ENCODE measurements at regions not wholly inside any gene's neighbourhood (a gene's known extent, or its start where the extent isn't known, plus 50 kb on each side); places are given as distances from the start of the nearest gene placed in this dataset.

DNA sequence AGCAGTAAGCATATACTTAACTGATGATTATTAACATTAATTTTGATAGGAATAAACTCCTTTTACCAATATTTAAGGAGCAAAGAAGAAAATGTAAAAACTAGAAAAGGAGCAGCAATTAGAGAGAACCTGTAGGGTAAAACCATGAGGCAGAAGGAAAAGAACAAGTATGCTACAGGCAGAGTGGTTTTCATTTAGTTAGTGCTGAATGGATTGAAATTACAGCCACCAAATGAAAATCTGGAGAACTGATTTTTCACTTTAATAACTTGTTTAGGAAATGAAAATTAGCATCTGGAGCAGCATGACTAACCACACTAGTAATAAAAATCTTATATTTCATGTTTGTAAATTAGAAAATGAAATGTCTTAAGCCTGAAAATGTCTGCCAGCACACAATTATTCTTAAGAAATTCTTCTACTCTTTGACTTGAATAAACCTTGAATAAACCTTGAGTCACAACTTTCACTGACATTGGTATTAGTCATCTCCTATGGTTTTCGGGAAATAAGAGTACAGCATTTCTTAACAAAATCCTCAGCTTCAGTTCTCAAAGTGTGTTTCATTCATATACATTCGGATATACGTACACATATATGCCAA, 1504.9 kb upstream of the C9orf72 start:
- Histone ChIP-seq H3K4me2 (ENCODE audit: low read length) (no peak overlapping the region), H4K20me1 (ENCODE audit: insufficient read depth) (no peaks in the 10 kb centered on the region), H3K27ac (ENCODE audit: low read depth, low read length) (no peak overlapping the region), H3K9ac (ENCODE audit: low read length) (no peak overlapping the region), H3K9me3 (ENCODE audit: control insufficient read depth in 1 of 2, insufficient read depth in 1 of 2, low read depth in 1 of 2, low read length in 2 of 2) (no peaks in the 10 kb centered on the region), H3K36me3 (ENCODE audit: control insufficient read depth in 1 of 2, insufficient read depth in 2 of 2, low read length in 2 of 2) (no peaks in the 10 kb centered on the region), H3K79me2 (ENCODE audit: insufficient read depth, low read length) (no peaks in the 10 kb centered on the region), H2AFZ (ENCODE audit: low read depth, low read length, poor library complexity, severe bottlenecking) (no peak overlapping the region), H3K27me3 (ENCODE audit: insufficient read depth, low read length) (no peaks in the 10 kb centered on the region), H3K4me3 (replicated peaks in 1 of 2; ENCODE audit: low read depth in 1 of 2, low read length in 2 of 2) (no peak overlapping the region), H3K9me2 (ENCODE audit: insufficient read depth) (no peaks in the 10 kb centered on the region), H3K4me1 (ENCODE audit: control insufficient read depth in 1 of 2, insufficient read depth in 2 of 2, low read length in 2 of 2) (no peaks in the 10 kb centered on the region)
- POLR2A ChIA-PET: no interaction called here
- TF ChIP-seq, protein P1, sequence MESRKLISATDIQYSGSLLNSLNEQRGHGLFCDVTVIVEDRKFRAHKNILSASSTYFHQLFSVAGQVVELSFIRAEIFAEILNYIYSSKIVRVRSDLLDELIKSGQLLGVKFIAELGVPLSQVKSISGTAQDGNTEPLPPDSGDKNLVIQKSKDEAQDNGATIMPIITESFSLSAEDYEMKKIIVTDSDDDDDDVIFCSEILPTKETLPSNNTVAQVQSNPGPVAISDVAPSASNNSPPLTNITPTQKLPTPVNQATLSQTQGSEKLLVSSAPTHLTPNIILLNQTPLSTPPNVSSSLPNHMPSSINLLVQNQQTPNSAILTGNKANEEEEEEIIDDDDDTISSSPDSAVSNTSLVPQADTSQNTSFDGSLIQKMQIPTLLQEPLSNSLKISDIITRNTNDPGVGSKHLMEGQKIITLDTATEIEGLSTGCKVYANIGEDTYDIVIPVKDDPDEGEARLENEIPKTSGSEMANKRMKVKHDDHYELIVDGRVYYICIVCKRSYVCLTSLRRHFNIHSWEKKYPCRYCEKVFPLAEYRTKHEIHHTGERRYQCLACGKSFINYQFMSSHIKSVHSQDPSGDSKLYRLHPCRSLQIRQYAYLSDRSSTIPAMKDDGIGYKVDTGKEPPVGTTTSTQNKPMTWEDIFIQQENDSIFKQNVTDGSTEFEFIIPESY (IDR thresholded peaks at IDR 0.05; ENCODE audit: extremely low read depth, insufficient replicate concordance, low read length): no peak
- TF ChIP-seq ELF1 (IDR thresholded peaks at IDR 0.05; ENCODE audit: borderline replicate concordance, low read depth): no peak
- no peak for TF ChIP-seq MAX (IDR thresholded peaks at IDR 0.05)
- TF ChIP-seq ATF3 (IDR thresholded peaks at IDR 0.05): no peak
- intact Hi-C loops (cut with micrococcal nuclease): no loop called here
- no TSS peak for BruUV-seq (replicated peaks)
- ATAC-seq: no peak
- RAD21 ChIA-PET (ENCODE audit: low non-redundant PET in 1 of 2, low total read pairs in 2 of 2, uncharacterized antibody in 2 of 2, unreplicated experiment in 2 of 2): no interaction called here
- CTCF ChIA-PET: no interaction called here
- no peak for DNase-seq (ENCODE audit: low read depth, low spot score)

- H3K4me3 ChIP-seq (replicated peaks in 1 of 2; ENCODE audit: low read depth in 1 of 2, low read length in 2 of 2): no peak overlapping the region
- no peaks in the 10 kb centered on the region for H3K36me3 ChIP-seq (ENCODE audit: control insufficient read depth in 1 of 2, insufficient read depth in 2 of 2, low read length in 2 of 2)
- no peak for DNase-seq (ENCODE audit: low read depth, low spot score)
- no peaks in the 10 kb centered on the region for H3K27me3 ChIP-seq (ENCODE audit: insufficient read depth, low read length)
- no peaks in the 10 kb centered on the region for H3K79me2 ChIP-seq (ENCODE audit: insufficient read depth, low read length)
- H3K4me2 ChIP-seq (ENCODE audit: low read length): no peak overlapping the region
- H3K4me1 ChIP-seq (ENCODE audit: control insufficient read depth in 1 of 2, insufficient read depth in 2 of 2, low read length in 2 of 2): no peaks in the 10 kb centered on the region
- RAD21 ChIA-PET (ENCODE audit: low non-redundant PET in 1 of 2, low total read pairs in 2 of 2, uncharacterized antibody in 2 of 2, unreplicated experiment in 2 of 2): no interaction called here
- POLR2A ChIA-PET: no interaction called here
- H3K27ac ChIP-seq (ENCODE audit: low read depth, low read length): no peak overlapping the region
- H3K9ac ChIP-seq (ENCODE audit: low read length): no peak overlapping the region
- H3K9me2 ChIP-seq (ENCODE audit: insufficient read depth): no peaks in the 10 kb centered on the region
- no peaks in the 10 kb centered on the region for H4K20me1 ChIP-seq (ENCODE audit: insufficient read depth)
- no peak overlapping the region for H2AFZ ChIP-seq (ENCODE audit: low read depth, low read length, poor library complexity, severe bottlenecking)
- intact Hi-C loops (cut with micrococcal nuclease): no loop called here
- 0 out of 4 replicates have a peak, but pooled peaks cover 0 to 3% of the 10 kb centered on the region in 2 experiments for H3K9me3 ChIP-seq (ENCODE audit: control insufficient read depth in 1 of 2, insufficient read depth in 1 of 2, low read depth in 1 of 2, low read length in 2 of 2)
- CTCF ChIA-PET: no interaction called here
- no peak for ATAC-seq
- no TSS peak for BruUV-seq (replicated peaks)
- TF ChIP-seq EGR1 (IDR thresholded peaks at IDR 0.05; ENCODE audit: low read depth) (no peak), SP1 (IDR thresholded peaks at IDR 0.05; ENCODE audit: low read depth) (no peak), YY1 (IDR thresholded peaks at IDR 0.05; ENCODE audit: extremely low read depth, insufficient replicate concordance, low read depth, low read length) (no peak), ELF1 (IDR thresholded peaks at IDR 0.05; ENCODE audit: borderline replicate concordance, low read depth) (no peak), EZH2 (IDR thresholded peaks at IDR 0.05) (no peak), EZH2phosphoT487 (IDR thresholded peaks at IDR 0.05; ENCODE audit: borderline replicate concordance) (no peak), SRF (IDR thresholded peaks at IDR 0.05; ENCODE audit: low read depth) (no peak), FOSL1 (IDR thresholded peaks at IDR 0.05; ENCODE audit: low read depth) (no peak), CTCF (IDR thresholded peaks at IDR 0.05 in 2 of 3, conservative IDR thresholded peaks at IDR 0.05 in 1 of 3; ENCODE audit: borderline replicate concordance in 1 of 3, insufficient read depth in 1 of 3, low read depth in 2 of 3, low read length in 2 of 3) (no peak), ZNF274 (IDR thresholded peaks at IDR 0.05; ENCODE audit: low read depth, low read length) (no peak), ZFX (IDR thresholded peaks at IDR 0.05) (no peak)
Observed at GRCh38 chr9:29100762-29101161, 1527.5 kb upstream of the C9orf72 start.
